CD14-positive monocyte (primary cell): ENCODE measurements at regions not wholly inside any gene's neighbourhood (a gene's known extent, or its start where the extent isn't known, plus 50 kb on each side); places are given as distances from the start of the nearest gene placed in this dataset.

Experiments
- DNase-seq, 3 donors: peaks; one replicate each; pipeline ENCODE4 v3.0.0-alpha.2; 2011 to 2022
- H2AFZ ChIP-seq: 2 replicates; pipeline ENCODE4 v1.6.0; 2012; ENCODE audit warnings: mild to moderate bottlenecking, low read depth, low read length, inconsistent platforms; ENCODE audit not compliant: insufficient read depth, poor library complexity, severe bottlenecking
- H3K27ac ChIP-seq, 2 donors: 1 replicate in 1 of 2; 2 replicates in 1 of 2; pipeline ENCODE4 v1.5.1; 2012 to 2013; ENCODE audit warnings: low read length in 2 of 2, control low read depth in 1 of 2, inconsistent platforms in 1 of 2, low read depth in 1 of 2, mild to moderate bottlenecking in 1 of 2
- H3K27me3 ChIP-seq, 2 donors: one replicate each; pipeline versions ENCODE4 v1.6.0 to v1.6.1; 2011 to 2013; ENCODE audit warnings: low read length in 2 of 2; ENCODE audit not compliant: control insufficient read depth in 2 of 2, insufficient read depth in 2 of 2
- H3K36me3 ChIP-seq, 2 donors: replicated peaks in 1 of 2; 1 replicate in 1 of 2; 2 replicates in 1 of 2; pipeline versions ENCODE4 v1.5.1 to v1.6.1; 2012 to 2013; ENCODE audit warnings: low read length in 2 of 2, control low read depth in 1 of 2, inconsistent platforms in 1 of 2, mild to moderate bottlenecking in 1 of 2; ENCODE audit not compliant: insufficient read depth in 2 of 2, control insufficient read depth in 1 of 2
- H3K4me1 ChIP-seq, 2 donors: 1 replicate in 1 of 2; 2 replicates in 1 of 2; pipeline versions ENCODE4 v1.5.1 to v1.6.1; 2012 to 2013; ENCODE audit warnings: low read length in 2 of 2, control low read depth in 1 of 2, inconsistent platforms in 1 of 2, mild to moderate bottlenecking in 1 of 2, moderate library complexity in 1 of 2; ENCODE audit not compliant: insufficient read depth in 2 of 2, control insufficient read depth in 1 of 2
- H3K4me2 ChIP-seq: replicated peaks from 2 replicates; pipeline ENCODE3; 2012; ENCODE audit warnings: low read length, moderate library complexity, mild to moderate bottlenecking; ENCODE audit not compliant: poor library complexity, severe bottlenecking; ENCODE audit errors: extremely low read depth
- H3K4me3 ChIP-seq, 3 experiments: fragments of 200-600 bp in 1 of 3; sonication (generic) in 1 of 3; replicated peaks in 1 of 3; 1 replicate in 2 of 3; 2 replicates in 1 of 3; pipeline ENCODE4 v1.5.1; 2011 to 2013; ENCODE audit warnings: low read length in 3 of 3, mild to moderate bottlenecking in 3 of 3, control low read depth in 2 of 3, low read depth in 2 of 3, inconsistent platforms in 1 of 3, moderate library complexity in 1 of 3
- H3K79me2 ChIP-seq: 2 replicates; pipeline ENCODE4 v1.6.0; 2012; ENCODE audit warnings: mild to moderate bottlenecking, control low read depth, inconsistent platforms, low read length, moderate library complexity; ENCODE audit not compliant: insufficient read depth
- H3K9ac ChIP-seq: 2 replicates; pipeline ENCODE4 v1.6.0; 2017; ENCODE audit warnings: low read length, mild to moderate bottlenecking; ENCODE audit not compliant: insufficient read depth, poor library complexity, severe bottlenecking
- H3K9me3 ChIP-seq, 2 donors: replicated peaks in 1 of 2; 1 replicate in 1 of 2; 2 replicates in 1 of 2; pipeline versions ENCODE4 v1.5.1 to v1.6.1; 2012 to 2013; ENCODE audit warnings: low read length in 2 of 2, control low read depth in 1 of 2; ENCODE audit not compliant: control insufficient read depth in 1 of 2, insufficient read depth in 1 of 2
- H4K20me1 ChIP-seq: 2 replicates; pipeline ENCODE4 v1.6.0; 2012; ENCODE audit warnings: mild to moderate bottlenecking, low read length, control low read depth, moderate library complexity; ENCODE audit not compliant: insufficient read depth
- H3K27ac Mint-ChIP-seq, 7 donors: one replicate each; pipeline ENCODE4 v1.8.0; 2020; ENCODE audit warnings: mild to moderate bottlenecking in 7 of 7, mixed read lengths in 7 of 7, moderate library complexity in 6 of 7, inconsistent platforms in 2 of 7
- H3K27me3 Mint-ChIP-seq, 3 donors: one replicate each; pipeline ENCODE4 v1.8.0; 2021 to 2022; ENCODE audit warnings: low read depth in 3 of 3, mild to moderate bottlenecking in 3 of 3, mixed read lengths in 3 of 3, moderate library complexity in 3 of 3, inconsistent platforms in 1 of 3
- H3K36me3 Mint-ChIP-seq, 2 donors: one replicate each; pipeline ENCODE4 v1.8.0; 2020; ENCODE audit warnings: mixed read lengths in 2 of 2, inconsistent platforms in 1 of 2, mild to moderate bottlenecking in 1 of 2
- H3K4me1 Mint-ChIP-seq: one replicate; pipeline ENCODE4 v1.8.0; 2020; ENCODE audit warnings: mild to moderate bottlenecking, mixed read lengths
- H3K4me3 Mint-ChIP-seq, 2 donors: one replicate each; pipeline ENCODE4 v1.8.0; 2020; ENCODE audit warnings: mild to moderate bottlenecking in 2 of 2, mixed read lengths in 2 of 2, moderate library complexity in 1 of 2
- H3K9me3 Mint-ChIP-seq, 7 donors: one replicate each; pipeline ENCODE4 v1.8.0; 2020 to 2022; ENCODE audit warnings: mixed read lengths in 7 of 7, mild to moderate bottlenecking in 6 of 7, moderate library complexity in 6 of 7, inconsistent platforms in 2 of 7
- CTCF ChIP-seq: fragments of 200-600 bp; IDR thresholded peaks from one replicate; pipeline ENCODE4 v1.8.0; 2022; ENCODE audit warnings: antibody characterized with exemption, mild to moderate bottlenecking
- WGBS: methylation state at CpG from one replicate; pipeline ENCODE4 v1.1.5; 2013; ENCODE audit warnings: missing lambda C conversion rate; ENCODE audit not compliant: insufficient coverage; 5-methylcytosine and 5-hydroxymethylcytosine counted together
- intact Hi-C, 2 donors: fragments of 100-400 bp; cut with micrococcal nuclease; formaldehyde crosslinking; loops; one replicate each; pipeline versions ENCODE4 v1.15.0 to v1.15.1; 2023

GRCh38 chr15:91752081-91752785 is 101.3 kb upstream of the SLCO3A1 start:
- no peak for DNase-seq
- intact Hi-C loops = no loop called here

GRCh38 chr15:91759560-91759959 is 93.9 kb upstream of the SLCO3A1 start:
- Histone ChIP-seq H3K79me2 (no peaks in the 10 kb centered on the region), H3K36me3 (no peaks in the 10 kb centered on the region), H3K9ac (no peak overlapping the region), H3K4me3 (no peak overlapping the region), H3K4me2 (no peak overlapping the region), H4K20me1 (no peaks in the 10 kb centered on the region), H3K9me3 (no peaks in the 10 kb centered on the region), H3K27ac (no peak overlapping the region), H2AFZ (no peak overlapping the region), H3K4me1 (no peaks in the 10 kb centered on the region), H3K27me3 (no peaks in the 10 kb centered on the region)
- no peak for TF ChIP-seq CTCF
- no peak for DNase-seq
- Mint-ChIP-seq H3K4me3 (no peak overlapping the region), H3K27me3 (peaks cover 0 to 7% (median 0%) of the 10 kb centered on the region in 3 donors), H3K9me3 (peaks cover 0 to 8% (median 2%) of the 10 kb centered on the region in 7 donors), H3K4me1 (no peaks in the 10 kb centered on the region), H3K36me3 (no peaks in the 10 kb centered on the region), H3K27ac (no peak overlapping the region)
- WGBS = 100% methylated on average over 2 of the region's 2 CpGs
- intact Hi-C loops = no loop called here

More at GRCh38 chr15:91752081-91752785, 101.3 kb upstream of the SLCO3A1 start:
- Histone ChIP-seq H3K4me3 (no peak overlapping the region), H4K20me1 (no peaks in the 10 kb centered on the region), H3K9me3 (no peaks in the 10 kb centered on the region), H3K79me2 (no peaks in the 10 kb centered on the region), H3K27ac (no peak overlapping the region), H2AFZ (no peak overlapping the region), H3K27me3 (no peaks in the 10 kb centered on the region), H3K36me3 (no peaks in the 10 kb centered on the region), H3K4me1 (no peaks in the 10 kb centered on the region), H3K9ac (no peak overlapping the region), H3K4me2 (no peak overlapping the region)
- no peak for TF ChIP-seq CTCF
- Mint-ChIP-seq H3K4me1 (no peaks in the 10 kb centered on the region), H3K27me3 (peaks cover 0 to 5% (median 0%) of the 10 kb centered on the region in 3 donors), H3K4me3 (no peak overlapping the region), H3K9me3 (peaks cover 1 to 12% (median 7%) of the 10 kb centered on the region in 7 donors), H3K36me3 (no peaks in the 10 kb centered on the region), H3K27ac (no peak overlapping the region)
- WGBS = no CpG with 5 or more reads among the region's 8 CpGs
